Lung (tissue), 11 donors: ENCODE measurements at regions not wholly inside any gene's neighbourhood (a gene's known extent, or its start where the extent isn't known, plus 50 kb on each side); places are given as distances from the start of the nearest gene placed in this dataset.
A peak's percentile ranks its signal among the peaks of the same experiment; 100 is the strongest.
"Not testable (repeated sequence)": the region's sequence is repeated elsewhere in the genome, so short reads cannot be mapped to it uniquely, and the experiment has no call there.

Source experiments
- ATAC-seq: fragments of 200-7000 bp; cut with Tn5 transposase; one replicate; pipeline ENCODE4 v1.9.1; 2020; ENCODE audit warnings: moderate number of reproducible peaks; ENCODE audit not compliant: insufficient read depth, low FRiP score
- DNase-seq, 3 donors: peaks; one replicate each; pipeline ENCODE4 v3.0.0-alpha.2; 2013 to 2017
- H3K27ac ChIP-seq, 2 donors: one replicate each; pipeline ENCODE4 v1.5.1; 2013; ENCODE audit warnings: mild to moderate bottlenecking in 2 of 2, moderate library complexity in 2 of 2, control low read depth in 1 of 2, inconsistent platforms in 1 of 2, low read depth in 1 of 2, low read length in 1 of 2
- H3K27me3 ChIP-seq, 3 donors: one replicate each; pipeline ENCODE4 v1.5.1; 2013; ENCODE audit warnings: low read length in 2 of 3; ENCODE audit not compliant: control insufficient read depth in 3 of 3, insufficient read depth in 3 of 3
- H3K36me3 ChIP-seq, 4 donors: one replicate each; pipeline ENCODE4 v1.5.1; 2013; ENCODE audit warnings: low read length in 4 of 4, mild to moderate bottlenecking in 1 of 4, moderate library complexity in 1 of 4; ENCODE audit not compliant: control insufficient read depth in 4 of 4, insufficient read depth in 4 of 4
- H3K4me1 ChIP-seq, 5 donors: one replicate each; pipeline ENCODE4 v1.5.1; 2013; ENCODE audit warnings: low read length in 5 of 5, mild to moderate bottlenecking in 2 of 5, moderate library complexity in 1 of 5; ENCODE audit not compliant: control insufficient read depth in 5 of 5, insufficient read depth in 5 of 5
- H3K4me3 ChIP-seq: one replicate; pipeline ENCODE4 v1.5.1; 2013; ENCODE audit warnings: mild to moderate bottlenecking, control low read depth, moderate library complexity
- H3K9ac ChIP-seq, 2 donors: one replicate each; pipeline ENCODE4 v1.5.1; 2013; ENCODE audit warnings: low read length in 2 of 2, control low read depth in 1 of 2; ENCODE audit not compliant: insufficient read depth in 1 of 2
- H3K9me3 ChIP-seq, 4 donors: one replicate each; pipeline ENCODE4 v1.5.1; 2013; ENCODE audit warnings: low read length in 3 of 4, mild to moderate bottlenecking in 1 of 4, moderate library complexity in 1 of 4; ENCODE audit not compliant: control insufficient read depth in 4 of 4, insufficient read depth in 3 of 4
- CTCF ChIP-seq: IDR thresholded peaks from 2 replicates; pipeline ENCODE4 v1.5.1; 2012; ENCODE audit warnings: mild to moderate bottlenecking; ENCODE audit errors: control extremely low read depth, extremely low read depth
- WGBS, 2 donors: extraction: QIAGEN DNeasy Blood & Tissue Kit; methylation state at CpG; one replicate each; pipeline ENCODE4 v1.1.7; 2013; 5-methylcytosine and 5-hydroxymethylcytosine counted together
- donor health status: control.
- donor health status: control.
- donor health status: Bipolar disorder and iron deficiency.
- donor health status: healthy.
- donor health status: DM: yes; HTN: yes; CAD: no.

DNA sequence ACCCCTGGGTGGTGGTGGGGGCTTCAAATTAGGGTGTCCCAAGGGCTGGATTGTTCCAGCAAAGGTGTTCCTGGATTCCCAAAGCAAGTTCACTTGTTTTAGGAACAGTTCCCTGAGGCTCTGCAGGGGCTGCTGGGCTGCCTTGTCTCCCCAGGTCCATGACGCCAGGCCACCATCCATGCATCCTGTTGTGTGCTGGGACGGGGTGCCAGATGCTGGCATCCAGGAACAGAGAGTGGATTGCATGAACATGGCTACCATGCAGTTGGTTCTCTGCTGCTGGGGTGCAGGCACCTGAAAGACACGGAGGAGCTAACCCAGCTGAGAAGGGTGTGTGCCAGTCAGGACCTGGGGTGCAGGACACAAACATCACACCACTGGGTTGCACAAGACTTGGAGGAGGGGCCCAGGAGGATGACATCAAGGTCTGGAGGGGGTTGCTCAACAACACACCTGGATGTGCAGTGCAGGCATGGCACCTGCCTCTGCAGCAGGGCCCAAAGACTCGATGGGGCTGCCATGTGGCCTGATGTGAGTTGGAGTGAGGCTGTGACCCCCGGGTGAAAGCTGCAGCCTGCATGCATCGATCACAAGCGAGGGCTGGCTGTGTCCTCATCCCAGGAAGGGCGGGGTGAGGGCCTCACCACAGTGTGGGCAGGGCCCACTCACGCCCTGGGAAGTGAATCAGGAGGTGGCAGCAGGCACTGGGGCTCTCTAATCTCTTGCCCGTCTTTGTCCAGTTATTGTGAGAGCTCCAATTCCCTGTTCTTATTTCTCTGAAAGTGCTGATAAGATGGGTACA, 74.0 kb upstream of the CLDN5 start:
- ATAC-seq, result no peak
- DNase-seq, result no peak
- peaks cover 0 to 28% (median 4%) of the 10 kb centered on the region in 5 donors for H3K4me1 ChIP-seq
- H3K27me3 ChIP-seq, result no peaks in the 10 kb centered on the region
- no peak overlapping the region for H3K9ac ChIP-seq
- no peaks in the 10 kb centered on the region for H3K36me3 ChIP-seq
- peak overlapping the region in 1 of 2 donors; percentile 78 for H3K27ac ChIP-seq
- TF ChIP-seq CTCF, result no peak
- H3K9me3 ChIP-seq, result peaks cover 0 to 2% (median 0%) of the 10 kb centered on the region in 4 donors
- WGBS, 2 donors, result 39 to 50% methylated on average over 10 of the region's 10 CpGs
- no peak overlapping the region for H3K4me3 ChIP-seq

DNA sequence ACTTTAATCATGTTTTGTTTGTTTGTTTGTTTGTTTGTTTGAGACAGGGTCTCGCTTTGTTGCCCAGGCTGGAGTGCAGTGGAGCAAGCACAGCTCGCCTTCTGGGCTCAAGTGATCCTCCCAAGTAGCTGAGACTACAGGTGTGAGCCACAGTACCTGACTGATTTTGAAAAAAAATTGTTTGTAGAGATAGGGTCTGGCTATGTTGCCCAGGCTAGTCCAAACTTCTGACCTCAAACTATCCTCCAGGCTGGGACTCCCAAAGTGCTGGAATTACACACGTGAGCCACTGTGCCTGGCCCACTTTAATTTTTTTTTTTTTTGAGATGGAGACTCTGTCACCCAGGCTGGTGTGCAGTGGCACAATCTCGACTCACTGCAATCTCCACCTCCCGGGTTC, 74.8 kb upstream of the CLDN5 start:
- no peak overlapping the region for H3K4me3 ChIP-seq
- no peaks in the 10 kb centered on the region for H3K27me3 ChIP-seq
- no peaks in the 10 kb centered on the region for H3K36me3 ChIP-seq
- peak overlapping the region in 1 of 2 donors; percentile 58 for H3K27ac ChIP-seq
- no peak for DNase-seq
- no peak for TF ChIP-seq CTCF
- no peak overlapping the region for H3K9ac ChIP-seq
- 94 to 98% methylated on average over 5 of the region's 5 CpGs for WGBS, 2 donors
- no peak for ATAC-seq
- H3K9me3 ChIP-seq, result peaks cover 0 to 2% (median 0%) of the 10 kb centered on the region in 4 donors
- H3K4me1 ChIP-seq, result peaks cover 0 to 23% (median 4%) of the 10 kb centered on the region in 5 donors

GRCh38 chr22:19599626-19600243, 75.5 kb upstream of the CLDN5 start:
- DNase-seq (no peak), ATAC-seq (no peak)
- TF ChIP-seq CTCF, result no peak
- Histone ChIP-seq H3K27me3 (no peaks in the 10 kb centered on the region), H3K9me3 (peaks cover 0 to 2% (median 0%) of the 10 kb centered on the region in 4 donors), H3K4me1 (peaks cover 0 to 26% (median 4%) of the 10 kb centered on the region in 5 donors), H3K9ac (no peak overlapping the region), H3K36me3 (no peaks in the 10 kb centered on the region), H3K4me3 (no peak overlapping the region), H3K27ac (peak overlapping the region in 1 of 2 donors; percentile 55)
- WGBS, 2 donors, result 69 to 80% methylated on average over 12 of the region's 12 CpGs

- not testable (repeated sequence) for H3K36me3 ChIP-seq, DNase-seq, H3K4me3 ChIP-seq, ATAC-seq, H3K27ac ChIP-seq, H3K9me3 ChIP-seq, H3K9ac ChIP-seq, H3K27me3 ChIP-seq
- 82 to 96% methylated on average over 4 of the region's 4 CpGs for WGBS, 2 donors
- H3K4me1 ChIP-seq, result peaks cover 0 to 28% (median 7%) of the 10 kb centered on the region in 5 donors
Measured at GRCh38 chr22:19603346-19603745, 79.1 kb upstream of the CLDN5 start.
